GM12878 (cell line): ENCODE measurements at regions not wholly inside any gene's neighbourhood (a gene's known extent, or its start where the extent isn't known, plus 50 kb on each side); places are given as distances from the start of the nearest gene placed in this dataset.

Source experiments
- ATAC-seq: fragments of 200-7000 bp; cut with Tn5 transposase; 3 replicates; pipeline ENCODE4 v1.9.1; 2020; ENCODE audit warnings: mild to moderate bottlenecking, moderate library complexity
- BruUV-seq: library from RNA; stranded (reverse); fragments of 400-500 nt; replicated peaks from 2 replicates; lab custom pipeline; 2021; lab: Mats Ljungman, UMichigan
- CTCF ChIA-PET: fragments of 300-600 bp; sonication (Branson Sonifier 250); formaldehyde crosslinking; extraction: SDS; loops from one replicate; lab custom pipeline; 2021; ENCODE audit warnings: inconsistent platforms; lab: Yijun Ruan, JAX
- POLR2A ChIA-PET: fragments of 350-600 bp; formaldehyde crosslinking; extraction: SDS; loops from one replicate; lab custom pipeline; 2021; ENCODE audit warnings: inconsistent platforms; lab: Charles Lee
- RAD21 ChIA-PET: fragments of 300-600 bp; sonication (Branson Sonifier 250); formaldehyde crosslinking; loops from one replicate; lab custom pipeline; 2023; ENCODE audit warnings: antibody characterized with exemption; ENCODE audit not compliant: unreplicated experiment; lab: Charles Lee
- SMC1A ChIA-PET: fragments of 300-600 bp; sonication (Branson Sonifier 250); formaldehyde crosslinking; loops from one replicate; lab custom pipeline; 2023; ENCODE audit not compliant: unreplicated experiment, uncharacterized antibody; lab: Charles Lee
- DNase-seq: peaks from one replicate; pipeline ENCODE4 v3.0.0-alpha.2; 2011; ENCODE audit warnings: low read depth, low spot score
- FAIRE-seq: peaks from 3 replicates; lab custom pipeline; 2011; peaks lifted over from hg19 to GRCh38; lab: Jason Lieb, UNC
- H2AFZ ChIP-seq: 2 replicates; pipeline ENCODE4 v1.6.0; 2011; ENCODE audit warnings: low read depth, low read length, control low read depth; ENCODE audit not compliant: control insufficient read depth
- H3K27ac ChIP-seq: 2 replicates; pipeline ENCODE4 v1.5.1; 2011; ENCODE audit warnings: control low read depth; ENCODE audit not compliant: control insufficient read depth, insufficient read depth
- H3K27me3 ChIP-seq, 2 experiments: replicated peaks in 1 of 2; 2 replicates each; pipeline versions ENCODE4 v1.6.0 to v1.6.1; 2011; ENCODE audit warnings: low read length in 1 of 2; ENCODE audit not compliant: control insufficient read depth in 2 of 2, insufficient read depth in 2 of 2
- H3K36me3 ChIP-seq, 2 experiments: 2 replicates each; pipeline ENCODE4 v1.5.1; 2011; ENCODE audit warnings: low read length in 1 of 2; ENCODE audit not compliant: control insufficient read depth in 2 of 2, insufficient read depth in 2 of 2
- H3K4me1 ChIP-seq: 2 replicates; pipeline ENCODE4 v1.6.1; 2011; ENCODE audit warnings: mild to moderate bottlenecking, low read length, moderate library complexity, mixed read lengths; ENCODE audit not compliant: control insufficient read depth, insufficient read depth
- H3K4me2 ChIP-seq: 2 replicates; pipeline ENCODE4 v1.6.0; 2011; ENCODE audit warnings: control low read depth; ENCODE audit not compliant: control insufficient read depth, insufficient read depth
- H3K4me3 ChIP-seq: fragments of 200-600 bp; sonication (generic); 2 replicates; pipeline ENCODE4 v1.5.1; 2016
- H3K79me2 ChIP-seq: 2 replicates; pipeline ENCODE4 v1.6.0; 2011; ENCODE audit warnings: low read length; ENCODE audit not compliant: control insufficient read depth, insufficient read depth
- H3K9ac ChIP-seq: 2 replicates; pipeline ENCODE4 v1.8.0; 2011; ENCODE audit warnings: low read length, control low read depth, mixed read lengths; ENCODE audit not compliant: control insufficient read depth, insufficient read depth
- H3K9me3 ChIP-seq: replicated peaks from 3 replicates; pipeline ENCODE4 v1.5.1; 2011; ENCODE audit warnings: mild to moderate bottlenecking, low read length; ENCODE audit not compliant: control insufficient read depth, insufficient read depth
- H4K20me1 ChIP-seq: 2 replicates; pipeline ENCODE4 v1.6.0; 2011; ENCODE audit not compliant: control insufficient read depth, insufficient read depth
- CHD1 ChIP-seq: IDR thresholded peaks from 2 replicates; pipeline ENCODE4 v1.6.1; 2012; ENCODE audit warnings: low read depth, low read length, improper control_type of control experiment
- CUX1 ChIP-seq: IDR thresholded peaks from 2 replicates; pipeline ENCODE4 v1.6.1; 2012; ENCODE audit warnings: improper control_type of control experiment, low read depth, low read length; ENCODE audit not compliant: insufficient replicate concordance
- DPF2 ChIP-seq: fragments of 450-650 bp; IDR thresholded peaks from 2 replicates; pipeline ENCODE4 v1.6.1; 2017; ENCODE audit warnings: mild to moderate bottlenecking
- EGR1 ChIP-seq, 2 experiments: IDR thresholded peaks; 1 replicate in 1 of 2; 2 replicates in 1 of 2; pipeline ENCODE4 v1.6.1; 2011 to 2012; ENCODE audit warnings: low read depth in 2 of 2, low read length in 2 of 2, borderline replicate concordance in 1 of 2, mild to moderate bottlenecking in 1 of 2, moderate library complexity in 1 of 2
- FOXK2 ChIP-seq: fragments of 450-650 bp; IDR thresholded peaks from 2 replicates; pipeline ENCODE4 v1.6.1; 2017; ENCODE audit warnings: mild to moderate bottlenecking, moderate library complexity
- MTA2 ChIP-seq: fragments of 450-650 bp; IDR thresholded peaks from 2 replicates; pipeline ENCODE4 v1.6.1; 2016; ENCODE audit warnings: low read depth, mild to moderate bottlenecking, moderate library complexity
- RCOR1 ChIP-seq: conservative IDR thresholded peaks from 2 replicates; pipeline ENCODE4 v1.6.1; 2012; ENCODE audit warnings: low read depth, low read length, improper control_type of control experiment
- ZBTB11 ChIP-seq: fragments of 450-650 bp; formaldehyde crosslinking; IDR thresholded peaks from 2 replicates; pipeline ENCODE4 v1.5.0; 2022; ENCODE audit warnings: mild to moderate bottlenecking, missing genetic modification characterization
- WGBS: methylation state at CpG from one replicate; pipeline ENCODE4 v1.1.6; 2016; ENCODE audit warnings: low lambda C conversion rate; ENCODE audit not compliant: insufficient replicate concordance, insufficient coverage; ENCODE audit errors: missing lambda C conversion rate; 5-methylcytosine and 5-hydroxymethylcytosine counted together
- in situ Hi-C: fragments of 300-500 bp; cut with MboI; formaldehyde crosslinking; loops from 9 replicates; pipeline ENCODE4 v1.14.3; 2018; ENCODE audit warnings: mixed read lengths
- intact Hi-C: fragments of 100-400 bp; cut with micrococcal nuclease; formaldehyde crosslinking; loops from one replicate; pipeline ENCODE4 v1.14.2; 2022; ENCODE audit not compliant: unreplicated experiment
- TF ChIP-seq, protein P1 (sequence below): fragments of 450-650 bp; formaldehyde crosslinking; IDR thresholded peaks from 2 replicates; pipeline ENCODE4 v1.4.0; 2022; ENCODE audit warnings: mild to moderate bottlenecking, moderate library complexity

DNA sequence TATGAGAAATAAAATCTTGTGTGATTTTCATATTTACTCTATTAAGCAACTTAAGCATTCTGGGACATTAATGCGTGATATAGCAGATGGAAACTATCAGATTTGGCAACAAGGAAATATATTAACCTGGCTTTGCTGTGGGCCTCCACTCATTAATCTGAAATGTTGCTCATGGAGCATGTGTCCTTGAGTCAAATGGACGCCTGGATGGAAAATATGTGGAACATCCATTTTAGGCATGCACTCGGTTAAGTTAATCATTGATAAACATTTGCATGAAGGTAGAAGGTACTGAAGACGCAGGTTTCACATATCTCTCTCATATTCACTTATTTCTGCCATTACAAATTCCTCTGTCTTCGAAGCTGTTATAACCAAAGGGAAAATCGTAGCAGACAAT is 246.1 kb downstream of the NR2F2 start:
- H3K9ac ChIP-seq: no peak overlapping the region

More for the DNA sequence above, 246.1 kb downstream of the NR2F2 start:
- intact Hi-C loops: no loop called here
- no peaks in the 10 kb centered on the region for H4K20me1 ChIP-seq
- no peak overlapping the region for H3K27ac ChIP-seq
- no peaks in the 10 kb centered on the region for H3K27me3 ChIP-seq
- SMC1A ChIA-PET: interaction anchor here (0.5 to 0.6 kb wide), 2 partner anchors 16 to 588 kb away, joined by 3 read pairs; no protein-coding TSS in a partner anchor
- no peaks in the 10 kb centered on the region for H3K36me3 ChIP-seq
- 15% methylated on average over 6 of the region's 6 CpGs for WGBS
- BruUV-seq: no TSS peak
- H2AFZ ChIP-seq: no peak overlapping the region
- in situ Hi-C loops: no loop called here
- no peaks in the 10 kb centered on the region for H3K79me2 ChIP-seq
- CTCF ChIA-PET: no interaction called here
- ATAC-seq (no peak), FAIRE-seq (no peak), DNase-seq (no peak)
- no peak for TF ChIP-seq CHD1
- no peak for TF ChIP-seq EGR1 (IDR thresholded peaks at IDR 0.05; ENCODE audit: borderline replicate concordance in 1 of 2, low read depth in 2 of 2, low read length in 2 of 2)
- no peak for TF ChIP-seq FOXK2
- TF ChIP-seq, protein P1, sequence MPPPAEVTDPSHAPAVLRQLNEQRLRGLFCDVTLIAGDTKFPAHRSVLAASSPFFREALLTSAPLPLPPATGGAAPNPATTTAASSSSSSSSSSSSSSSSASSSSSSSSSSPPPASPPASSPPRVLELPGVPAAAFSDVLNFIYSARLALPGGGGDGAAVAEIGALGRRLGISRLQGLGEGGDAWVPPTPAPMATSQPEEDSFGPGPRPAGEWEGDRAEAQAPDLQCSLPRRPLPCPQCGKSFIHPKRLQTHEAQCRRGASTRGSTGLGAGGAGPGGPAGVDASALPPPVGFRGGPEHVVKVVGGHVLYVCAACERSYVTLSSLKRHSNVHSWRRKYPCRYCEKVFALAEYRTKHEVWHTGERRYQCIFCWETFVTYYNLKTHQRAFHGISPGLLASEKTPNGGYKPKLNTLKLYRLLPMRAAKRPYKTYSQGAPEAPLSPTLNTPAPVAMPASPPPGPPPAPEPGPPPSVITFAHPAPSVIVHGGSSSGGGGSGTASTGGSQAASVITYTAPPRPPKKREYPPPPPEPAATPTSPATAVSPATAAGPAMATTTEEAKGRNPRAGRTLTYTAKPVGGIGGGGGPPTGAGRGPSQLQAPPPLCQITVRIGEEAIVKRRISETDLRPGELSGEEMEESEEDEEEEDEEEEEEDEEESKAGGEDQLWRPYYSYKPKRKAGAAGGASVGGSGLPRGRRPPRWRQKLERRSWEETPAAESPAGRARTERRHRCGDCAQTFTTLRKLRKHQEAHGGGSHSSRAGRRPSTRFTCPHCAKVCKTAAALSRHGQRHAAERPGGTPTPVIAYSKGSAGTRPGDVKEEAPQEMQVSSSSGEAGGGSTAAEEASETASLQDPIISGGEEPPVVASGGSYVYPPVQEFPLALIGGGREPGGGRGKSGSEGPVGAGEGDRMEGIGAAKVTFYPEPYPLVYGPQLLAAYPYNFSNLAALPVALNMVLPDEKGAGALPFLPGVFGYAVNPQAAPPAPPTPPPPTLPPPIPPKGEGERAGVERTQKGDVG (CRISPR knock-in tag): no peak
- no peak for TF ChIP-seq ZBTB11 (CRISPR knock-in tag)
- TF ChIP-seq CUX1: no peak
- no peak for TF ChIP-seq RCOR1
- no peak for TF ChIP-seq MTA2
- TF ChIP-seq DPF2: no peak
- no peak overlapping the region for H3K4me3 ChIP-seq
- H3K4me2 ChIP-seq: no peak overlapping the region
- no peaks in the 10 kb centered on the region for H3K4me1 ChIP-seq
- POLR2A ChIA-PET: no interaction called here
- RAD21 ChIA-PET: no interaction called here
- H3K9me3 ChIP-seq: no peaks in the 10 kb centered on the region; the same call in 2 of the 3 replicates
